GM12878 (cell line): ENCODE measurements at regions not wholly inside any gene's neighbourhood (a gene's known extent, or its start where the extent isn't known, plus 50 kb on each side); places are given as distances from the start of the nearest gene placed in this dataset.

Experiments used
- ATAC-seq: fragments of 200-7000 bp; cut with Tn5 transposase; 3 replicates; pipeline ENCODE4 v1.9.1; 2020; ENCODE audit warnings: mild to moderate bottlenecking, moderate library complexity
- BruUV-seq: library from RNA; stranded (reverse); fragments of 400-500 nt; replicated peaks from 2 replicates; lab custom pipeline; 2021; lab: Mats Ljungman, UMichigan
- CTCF ChIA-PET: fragments of 300-600 bp; sonication (Branson Sonifier 250); formaldehyde crosslinking; extraction: SDS; loops from one replicate; lab custom pipeline; 2021; ENCODE audit warnings: inconsistent platforms; lab: Yijun Ruan, JAX
- POLR2A ChIA-PET: fragments of 350-600 bp; formaldehyde crosslinking; extraction: SDS; loops from one replicate; lab custom pipeline; 2021; ENCODE audit warnings: inconsistent platforms; lab: Charles Lee
- RAD21 ChIA-PET: fragments of 300-600 bp; sonication (Branson Sonifier 250); formaldehyde crosslinking; loops from one replicate; lab custom pipeline; 2023; ENCODE audit warnings: antibody characterized with exemption; ENCODE audit not compliant: unreplicated experiment; lab: Charles Lee
- SMC1A ChIA-PET: fragments of 300-600 bp; sonication (Branson Sonifier 250); formaldehyde crosslinking; loops from one replicate; lab custom pipeline; 2023; ENCODE audit not compliant: unreplicated experiment, uncharacterized antibody; lab: Charles Lee
- DNase-seq: peaks from one replicate; pipeline ENCODE4 v3.0.0-alpha.2; 2011; ENCODE audit warnings: low read depth, low spot score
- FAIRE-seq: peaks from 3 replicates; lab custom pipeline; 2011; peaks lifted over from hg19 to GRCh38; lab: Jason Lieb, UNC
- H2AFZ ChIP-seq: 2 replicates; pipeline ENCODE4 v1.6.0; 2011; ENCODE audit warnings: low read depth, low read length, control low read depth; ENCODE audit not compliant: control insufficient read depth
- H3K27ac ChIP-seq: 2 replicates; pipeline ENCODE4 v1.5.1; 2011; ENCODE audit warnings: control low read depth; ENCODE audit not compliant: control insufficient read depth, insufficient read depth
- H3K27me3 ChIP-seq, 2 experiments: replicated peaks in 1 of 2; 2 replicates each; pipeline versions ENCODE4 v1.6.0 to v1.6.1; 2011; ENCODE audit warnings: low read length in 1 of 2; ENCODE audit not compliant: control insufficient read depth in 2 of 2, insufficient read depth in 2 of 2
- H3K36me3 ChIP-seq, 2 experiments: 2 replicates each; pipeline ENCODE4 v1.5.1; 2011; ENCODE audit warnings: low read length in 1 of 2; ENCODE audit not compliant: control insufficient read depth in 2 of 2, insufficient read depth in 2 of 2
- H3K4me1 ChIP-seq: 2 replicates; pipeline ENCODE4 v1.6.1; 2011; ENCODE audit warnings: mild to moderate bottlenecking, low read length, moderate library complexity, mixed read lengths; ENCODE audit not compliant: control insufficient read depth, insufficient read depth
- H3K4me2 ChIP-seq: 2 replicates; pipeline ENCODE4 v1.6.0; 2011; ENCODE audit warnings: control low read depth; ENCODE audit not compliant: control insufficient read depth, insufficient read depth
- H3K4me3 ChIP-seq: fragments of 200-600 bp; sonication (generic); 2 replicates; pipeline ENCODE4 v1.5.1; 2016
- H3K79me2 ChIP-seq: 2 replicates; pipeline ENCODE4 v1.6.0; 2011; ENCODE audit warnings: low read length; ENCODE audit not compliant: control insufficient read depth, insufficient read depth
- H3K9ac ChIP-seq: 2 replicates; pipeline ENCODE4 v1.8.0; 2011; ENCODE audit warnings: low read length, control low read depth, mixed read lengths; ENCODE audit not compliant: control insufficient read depth, insufficient read depth
- H3K9me3 ChIP-seq: replicated peaks from 3 replicates; pipeline ENCODE4 v1.5.1; 2011; ENCODE audit warnings: mild to moderate bottlenecking, low read length; ENCODE audit not compliant: control insufficient read depth, insufficient read depth
- H4K20me1 ChIP-seq: 2 replicates; pipeline ENCODE4 v1.6.0; 2011; ENCODE audit not compliant: control insufficient read depth, insufficient read depth
- BRCA1 ChIP-seq: IDR thresholded peaks from 2 replicates; pipeline ENCODE4 v1.6.1; 2011; ENCODE audit warnings: low read depth, low read length, improper control_type of control experiment
- CBX3 ChIP-seq: fragments of 200-600 bp; sonication (generic); IDR thresholded peaks from 2 replicates; pipeline ENCODE4 v1.6.1; 2016; ENCODE audit warnings: low read depth, borderline replicate concordance
- CEBPZ ChIP-seq: fragments of 150-350 bp; IDR thresholded peaks from 2 replicates; pipeline ENCODE4 v1.6.1; 2016; ENCODE audit warnings: low read depth, low read length
- DPF2 ChIP-seq: fragments of 450-650 bp; IDR thresholded peaks from 2 replicates; pipeline ENCODE4 v1.6.1; 2017; ENCODE audit warnings: mild to moderate bottlenecking
- KAT2A ChIP-seq: conservative IDR thresholded peaks from 2 replicates; pipeline ENCODE4 v1.6.1; 2011; ENCODE audit warnings: low read depth, low read length; ENCODE audit not compliant: control insufficient read depth
- KLF5 ChIP-seq: fragments of 450-650 bp; IDR thresholded peaks from 2 replicates; pipeline ENCODE4 v1.6.1; 2014; ENCODE audit warnings: mild to moderate bottlenecking; ENCODE audit not compliant: partially characterized antibody
- MTA2 ChIP-seq: fragments of 450-650 bp; IDR thresholded peaks from 2 replicates; pipeline ENCODE4 v1.6.1; 2016; ENCODE audit warnings: low read depth, mild to moderate bottlenecking, moderate library complexity
- RAD51 ChIP-seq: fragments of 450-650 bp; IDR thresholded peaks from 2 replicates; pipeline ENCODE4 v1.6.1; 2016; ENCODE audit warnings: moderate library complexity, mild to moderate bottlenecking, inconsistent platforms
- REST ChIP-seq: IDR thresholded peaks from 2 replicates; pipeline ENCODE4 v1.6.1; 2012; ENCODE audit warnings: mild to moderate bottlenecking, low read depth, low read length
- TBL1XR1 ChIP-seq: IDR thresholded peaks from 2 replicates; pipeline ENCODE4 v1.6.1; 2012; ENCODE audit warnings: low read depth, low read length, improper control_type of control experiment
- TCF7 ChIP-seq: IDR thresholded peaks from 2 replicates; pipeline ENCODE4 v1.6.1; 2014; ENCODE audit warnings: antibody characterized with exemption, borderline replicate concordance
- ZBTB4 ChIP-seq: fragments of 450-650 bp; formaldehyde crosslinking; IDR thresholded peaks from 2 replicates; pipeline ENCODE4 v1.4.0; 2022; ENCODE audit warnings: mild to moderate bottlenecking, moderate library complexity
- WGBS: methylation state at CpG from one replicate; pipeline ENCODE4 v1.1.6; 2016; ENCODE audit warnings: low lambda C conversion rate; ENCODE audit not compliant: insufficient replicate concordance, insufficient coverage; ENCODE audit errors: missing lambda C conversion rate; 5-methylcytosine and 5-hydroxymethylcytosine counted together
- in situ Hi-C: fragments of 300-500 bp; cut with MboI; formaldehyde crosslinking; loops from 9 replicates; pipeline ENCODE4 v1.14.3; 2018; ENCODE audit warnings: mixed read lengths
- intact Hi-C: fragments of 100-400 bp; cut with micrococcal nuclease; formaldehyde crosslinking; loops from one replicate; pipeline ENCODE4 v1.14.2; 2022; ENCODE audit not compliant: unreplicated experiment

GRCh38 chr16:27657811-27658210, 107.9 kb downstream of the KATNIP start (continued):
- TF ChIP-seq ZBTB4 (CRISPR knock-in tag) (no peak), RAD51 (no peak)

- ChIA-PET RAD21 (interaction anchor here (1.5 kb wide), 1 partner anchor 21 kb away, joined by 4 read pairs; no protein-coding TSS in a partner anchor), POLR2A (no interaction called here), SMC1A (no interaction called here), CTCF (no interaction called here)
- Histone ChIP-seq H3K9ac (no peak overlapping the region), H3K4me1 (no peaks in the 10 kb centered on the region), H3K4me2 (no peak overlapping the region), H3K27me3 (no peaks in the 10 kb centered on the region), H3K9me3 (no peaks in the 10 kb centered on the region), H2AFZ (no peak overlapping the region), H4K20me1 (no peaks in the 10 kb centered on the region), H3K27ac (no peak overlapping the region), H3K36me3 (0 out of 4 replicates have a peak, but pooled peaks cover 0 to 5% of the 10 kb centered on the region in 2 experiments), H3K79me2 (no peaks in the 10 kb centered on the region), H3K4me3 (no peak overlapping the region)
- DNase-seq: no peak
- no peak for FAIRE-seq
- 95% methylated on average over 4 of the region's 4 CpGs for WGBS
- ATAC-seq: no peak
- intact Hi-C loops: no loop called here
- in situ Hi-C loops: no loop called here
- BruUV-seq: no TSS peak
- TF ChIP-seq MTA2 (no peak), REST (no peak), CBX3 (no peak), BRCA1 (no peak), DPF2 (no peak), TCF7 (no peak), KAT2A (no peak), CEBPZ (no peak), TBL1XR1 (no peak), KLF5 (no peak)
Measured at GRCh38 chr16:27660507-27660906, 110.6 kb downstream of the KATNIP start.
